ENCODE measurements at regions not wholly inside any gene's neighbourhood (a gene's known extent, or its start where the extent isn't known, plus 50 kb on each side); places are given as distances from the start of the nearest gene placed in this dataset.

DNA sequence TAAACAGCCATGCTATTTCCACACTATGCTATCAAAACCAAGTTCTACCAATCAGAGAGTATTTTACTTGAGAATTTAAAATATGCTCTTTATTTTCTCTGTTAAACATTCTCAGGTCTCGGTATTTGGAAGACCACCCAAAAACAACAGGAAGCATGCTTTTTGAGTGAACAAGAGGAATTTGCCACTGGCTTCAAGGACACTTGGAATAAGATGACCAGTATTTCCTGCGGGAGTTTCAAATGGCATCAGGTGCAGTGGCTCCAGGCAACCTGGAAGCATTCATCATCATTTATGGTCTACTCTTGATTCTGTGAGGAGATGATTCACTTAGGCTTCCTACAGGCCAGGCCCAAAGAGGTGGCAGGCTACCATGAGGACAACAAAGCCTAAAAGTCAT, 305.7 kb upstream of the ATP11B start:
- BruUV-seq (replicated peaks), result no TSS peak
- Mint-ChIP-seq H3K4me1 (ENCODE audit: low read depth, unreplicated experiment) (no peaks in the 10 kb centered on the region), H3K36me3 (ENCODE audit: insufficient read depth, unreplicated experiment) (no peaks in the 10 kb centered on the region), H3K27ac (ENCODE audit: unreplicated experiment) (no peak overlapping the region), H3K27me3 (ENCODE audit: insufficient read depth, unreplicated experiment) (no peaks in the 10 kb centered on the region), H3K4me3 (ENCODE audit: unreplicated experiment) (no peak overlapping the region), H3K9me3 (ENCODE audit: unreplicated experiment) (no peaks in the 10 kb centered on the region)
- Histone ChIP-seq H3K36me3 (ENCODE audit: control insufficient read depth, insufficient read depth, low read length) (no peaks in the 10 kb centered on the region), H3K4me1 (no peaks in the 10 kb centered on the region), H3K4me3 (ENCODE audit: low read depth, low read length) (no peak overlapping the region), H3K27me3 (replicated peaks; ENCODE audit: control insufficient read depth, insufficient read depth, low read length) (no peaks in the 10 kb centered on the region), H3K9me3 (no peaks in the 10 kb centered on the region)
- POLR2A ChIA-PET, result no interaction called here
- TF ChIP-seq CTCF (IDR thresholded peaks at IDR 0.05; ENCODE audit: insufficient read depth in 1 of 2, low read depth in 1 of 2, low read length in 1 of 2, severe bottlenecking in 1 of 2, unreplicated experiment in 1 of 2), result no peak
- no peak for DNase-seq
- intact Hi-C loops (cut with micrococcal nuclease; ENCODE audit: unreplicated experiment), result loop anchor here (5.0 kb wide), 1 partner anchor 95 kb away; no protein-coding TSS in a partner anchor
- CTCF ChIA-PET, result no interaction called here

- no peaks in the 10 kb centered on the region for H3K9me3 Mint-ChIP-seq (ENCODE audit: unreplicated experiment)
- intact Hi-C loops (cut with micrococcal nuclease; ENCODE audit: unreplicated experiment), result loop anchor here (2.0 to 5.0 kb wide), 3 partner anchors 128 to 780 kb away; partner anchors contain the start of gene SOX2
- no peaks in the 10 kb centered on the region for H3K4me1 ChIP-seq
- no peaks in the 10 kb centered on the region; the same call in 1 of the 2 replicates for H3K9me3 ChIP-seq
- H3K4me3 Mint-ChIP-seq (ENCODE audit: unreplicated experiment), result no peak overlapping the region
- H3K27me3 Mint-ChIP-seq (ENCODE audit: insufficient read depth, unreplicated experiment), result no peaks in the 10 kb centered on the region
- BruUV-seq (replicated peaks), result no TSS peak
- H3K27ac Mint-ChIP-seq (ENCODE audit: unreplicated experiment), result no peak overlapping the region
- H3K4me1 Mint-ChIP-seq (ENCODE audit: low read depth, unreplicated experiment), result no peaks in the 10 kb centered on the region
- no peaks in the 10 kb centered on the region for H3K36me3 Mint-ChIP-seq (ENCODE audit: insufficient read depth, unreplicated experiment)
- ChIA-PET CTCF (no interaction called here), POLR2A (no interaction called here)
- no peak overlapping the region for H3K4me3 ChIP-seq (ENCODE audit: low read depth, low read length)
- DNase-seq, result peak in 1 of 2 experiments; percentile 22
- H3K36me3 ChIP-seq (ENCODE audit: control insufficient read depth, insufficient read depth, low read length), result no peaks in the 10 kb centered on the region
- H3K27me3 ChIP-seq (replicated peaks; ENCODE audit: control insufficient read depth, insufficient read depth, low read length), result no peaks in the 10 kb centered on the region
- TF ChIP-seq CTCF (IDR thresholded peaks at IDR 0.05; ENCODE audit: insufficient read depth in 1 of 2, low read depth in 1 of 2, low read length in 1 of 2, severe bottlenecking in 1 of 2, unreplicated experiment in 1 of 2), result peak; percentile 25 to 39
Observed at GRCh38 chr3:182490596-182491491, 302.5 kb upstream of the ATP11B start.

GRCh38 chr3:182491577-182491976, 301.7 kb upstream of the ATP11B start:
- intact Hi-C loops (cut with micrococcal nuclease; ENCODE audit: unreplicated experiment), result loop anchor here (2.0 to 5.0 kb wide), 3 partner anchors 127 to 781 kb away; partner anchors contain the start of gene SOX2
- H3K36me3 Mint-ChIP-seq (ENCODE audit: insufficient read depth, unreplicated experiment), result no peaks in the 10 kb centered on the region
- POLR2A ChIA-PET, result no interaction called here
- Histone ChIP-seq H3K4me1 (no peaks in the 10 kb centered on the region), H3K9me3 (no peaks in the 10 kb centered on the region; the same call in 1 of the 2 replicates), H3K36me3 (ENCODE audit: control insufficient read depth, insufficient read depth, low read length) (no peaks in the 10 kb centered on the region), H3K4me3 (ENCODE audit: low read depth, low read length) (no peak overlapping the region), H3K27me3 (replicated peaks; ENCODE audit: control insufficient read depth, insufficient read depth, low read length) (no peaks in the 10 kb centered on the region)
- H3K27me3 Mint-ChIP-seq (ENCODE audit: insufficient read depth, unreplicated experiment), result no peaks in the 10 kb centered on the region
- no peak for DNase-seq
- H3K4me1 Mint-ChIP-seq (ENCODE audit: low read depth, unreplicated experiment), result no peaks in the 10 kb centered on the region
- no peak for TF ChIP-seq CTCF (IDR thresholded peaks at IDR 0.05; ENCODE audit: insufficient read depth in 1 of 2, low read depth in 1 of 2, low read length in 1 of 2, severe bottlenecking in 1 of 2, unreplicated experiment in 1 of 2)
- no peak overlapping the region for H3K27ac Mint-ChIP-seq (ENCODE audit: unreplicated experiment)
- H3K4me3 Mint-ChIP-seq (ENCODE audit: unreplicated experiment), result no peak overlapping the region
- no peaks in the 10 kb centered on the region for H3K9me3 Mint-ChIP-seq (ENCODE audit: unreplicated experiment)
- BruUV-seq (replicated peaks), result no TSS peak
- CTCF ChIA-PET, result no interaction called here
